ENCODE measurements at regions not wholly inside any gene's neighbourhood (a gene's known extent, or its start where the extent isn't known, plus 50 kb on each side); places are given as distances from the start of the nearest gene placed in this dataset.

GRCh38 chr15:93770788-93771187 lies 460.6 kb upstream of the MCTP2 start (continued):
- TF ChIP-seq ZBTB4 (CRISPR knock-in tag; IDR thresholded peaks at IDR 0.05): no peak
- TF ChIP-seq SREBF2 (IDR thresholded peaks at IDR 0.05; ENCODE audit: low read length): no peak

GRCh38 chr15:93762036-93762435 lies 469.3 kb upstream of the MCTP2 start:
- Histone ChIP-seq H3K9ac (ENCODE audit: control insufficient read depth, insufficient read depth, low read length) (no peak overlapping the region), H3K9me3 (replicated peaks; ENCODE audit: control insufficient read depth, insufficient read depth, low read length) (no peaks in the 10 kb centered on the region), H3K27ac (ENCODE audit: control insufficient read depth, insufficient read depth) (no peak overlapping the region), H3K27me3 (replicated peaks in 1 of 2; ENCODE audit: control insufficient read depth in 2 of 2, insufficient read depth in 2 of 2, low read length in 1 of 2) (no peaks in the 10 kb centered on the region), H3K36me3 (ENCODE audit: control insufficient read depth in 2 of 2, insufficient read depth in 2 of 2, low read length in 1 of 2) (no peaks in the 10 kb centered on the region), H2AFZ (ENCODE audit: control insufficient read depth, low read depth, low read length) (no peak overlapping the region), H3K4me1 (ENCODE audit: control insufficient read depth, insufficient read depth, low read length) (no peaks in the 10 kb centered on the region), H4K20me1 (ENCODE audit: control insufficient read depth, insufficient read depth) (no peaks in the 10 kb centered on the region), H3K79me2 (ENCODE audit: control insufficient read depth, insufficient read depth, low read length) (no peaks in the 10 kb centered on the region), H3K4me2 (ENCODE audit: control insufficient read depth, insufficient read depth) (no peak overlapping the region), H3K4me3 (no peak overlapping the region)
- WGBS (ENCODE audit: insufficient coverage, insufficient replicate concordance, low lambda C conversion rate, missing lambda C conversion rate): 11% methylated on average over 3 of the region's 3 CpGs
- ChIA-PET POLR2A (no interaction called here), CTCF (no interaction called here), SMC1A (ENCODE audit: uncharacterized antibody, unreplicated experiment) (no interaction called here), RAD21 (ENCODE audit: unreplicated experiment) (no interaction called here)
- DNase-seq (ENCODE audit: low read depth, low spot score) (no peak), ATAC-seq (no peak), FAIRE-seq (no peak)
- intact Hi-C loops (cut with micrococcal nuclease; ENCODE audit: unreplicated experiment): no loop called here
- in situ Hi-C loops (cut with MboI): no loop called here
- BruUV-seq (replicated peaks): no TSS peak
- TF ChIP-seq ZNF592 (IDR thresholded peaks at IDR 0.05) (no peak), WRNIP1 (IDR thresholded peaks at IDR 0.05; ENCODE audit: borderline replicate concordance, low read depth, low read length) (no peak), TBL1XR1 (IDR thresholded peaks at IDR 0.05; ENCODE audit: low read depth, low read length) (no peak), NRF1 (conservative IDR thresholded peaks at IDR 0.05; ENCODE audit: low read depth, low read length) (no peak), NR2F1 (conservative IDR thresholded peaks at IDR 0.05) (no peak), EED (IDR thresholded peaks at IDR 0.05; ENCODE audit: low read depth) (no peak), ZNF687 (IDR thresholded peaks at IDR 0.05) (no peak), TAF1 (IDR thresholded peaks at IDR 0.05; ENCODE audit: borderline replicate concordance, low read depth, low read length) (no peak), IKZF2 (IDR thresholded peaks at IDR 0.05) (no peak), CBFB (IDR thresholded peaks at IDR 0.05; ENCODE audit: low read depth) (no peak), CHD2 (IDR thresholded peaks at IDR 0.05; ENCODE audit: borderline replicate concordance, low read depth, low read length) (no peak), LARP7 (IDR thresholded peaks at IDR 0.05) (no peak)

All from GM12878 (cell line).